HG03558 (cell line): ENCODE measurements at regions not wholly inside any gene's neighbourhood (a gene's known extent, or its start where the extent isn't known, plus 50 kb on each side); places are given as distances from the start of the nearest gene placed in this dataset.
"Not testable (repeated sequence)": the region's sequence is repeated elsewhere in the genome, so short reads cannot be mapped to it uniquely, and the experiment has no call there.

ENCODE experiments used
- ATAC-seq: cut with Tn5 transposase; IDR thresholded peaks from one replicate; pipeline ENCODE4 v1.9.1; 2021; ENCODE audit warnings: moderate number of reproducible peaks; ENCODE audit not compliant: unreplicated experiment; ENCODE audit errors: extremely low read depth

DNA sequence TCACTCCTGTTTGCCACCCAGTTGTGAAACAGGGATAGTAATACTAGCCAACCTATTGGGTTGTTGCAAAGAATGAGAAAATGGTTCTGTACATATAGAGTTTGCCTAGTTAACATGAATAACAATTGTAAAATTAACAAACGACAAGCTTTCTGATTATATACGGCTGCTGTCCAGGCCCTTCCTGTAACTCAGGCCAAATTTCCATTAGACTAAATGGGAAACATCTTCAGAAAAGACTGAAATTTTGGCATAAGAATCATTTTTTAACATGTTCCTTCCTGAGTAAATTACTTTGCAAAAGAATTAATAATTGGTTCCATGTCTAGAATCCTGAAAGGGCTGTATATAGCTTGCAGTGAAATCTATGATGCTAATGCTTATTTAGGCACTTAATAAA is 117.7 kb upstream of the SATB2 start:
- ATAC-seq = no peak

DNA sequence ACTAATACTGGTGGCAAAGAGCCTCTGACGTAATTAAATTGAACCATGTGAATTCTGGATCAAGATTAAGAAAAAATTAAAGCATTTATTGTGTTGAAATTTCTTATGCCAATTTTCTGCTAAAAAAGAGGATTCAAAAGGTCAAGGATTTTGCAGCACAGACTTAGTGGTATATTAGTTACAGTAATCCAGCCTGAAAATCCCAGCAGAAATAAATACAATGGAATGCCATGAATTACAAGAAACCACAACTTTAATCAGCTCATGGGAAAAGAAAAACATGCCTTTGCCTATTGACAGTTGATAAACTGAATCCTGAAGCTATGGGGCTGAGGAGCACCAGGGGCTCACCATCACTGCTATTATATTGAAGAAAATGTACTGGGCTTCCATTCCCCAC is 114.8 kb upstream of the SATB2 start:
- ATAC-seq = no peak

GRCh38 chr2:199570934-199571333 is 113.2 kb upstream of the SATB2 start:
- no peak for ATAC-seq

DNA sequence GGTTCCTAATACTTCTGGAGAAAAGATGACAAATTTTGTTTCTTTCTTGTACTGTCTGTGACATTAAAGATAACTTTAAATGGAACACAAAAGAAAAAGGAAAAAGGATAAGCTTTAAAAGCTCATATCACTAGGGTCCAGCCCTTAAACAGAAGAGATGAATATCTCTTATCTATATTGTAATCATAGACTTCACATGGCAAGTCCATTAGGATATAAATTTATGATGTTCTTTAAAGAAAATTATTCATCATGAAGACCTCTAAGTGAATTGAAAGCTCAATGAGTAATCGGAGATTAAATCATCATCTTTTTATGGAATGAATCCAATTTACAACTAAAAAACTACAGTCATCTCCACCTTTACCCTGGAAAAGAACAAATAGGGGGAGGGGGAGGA is 111.6 kb upstream of the SATB2 start:
- no peak for ATAC-seq

DNA sequence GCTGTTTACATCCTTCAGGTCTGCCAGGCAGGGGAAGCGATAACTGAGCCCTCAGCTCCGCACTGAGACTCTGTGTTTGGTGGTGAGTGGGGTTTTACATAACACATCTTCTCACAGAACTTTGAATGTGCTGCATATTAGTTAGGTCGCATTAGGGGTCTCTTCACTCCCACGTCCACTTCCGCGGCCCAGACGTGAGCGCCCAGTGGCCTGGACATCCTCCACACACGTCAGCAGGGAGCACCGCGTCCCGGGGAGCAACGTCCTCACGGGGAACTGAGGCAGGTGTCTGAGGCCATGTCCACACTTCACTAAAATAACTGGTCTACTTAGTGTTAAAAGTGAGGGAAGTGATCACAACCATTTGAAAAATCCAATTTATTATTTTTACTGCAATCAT is 100.4 kb upstream of the SATB2 start:
- no peak for ATAC-seq

GRCh38 chr2:199556527-199557285 is 99.0 kb upstream of the SATB2 start:
- no peak for ATAC-seq

- ATAC-seq = no peak
Measured at GRCh38 chr2:199554026-199554425, 96.3 kb upstream of the SATB2 start.

- ATAC-seq = no peak
Measured at GRCh38 chr2:199552141-199552540, 94.4 kb upstream of the SATB2 start.

DNA sequence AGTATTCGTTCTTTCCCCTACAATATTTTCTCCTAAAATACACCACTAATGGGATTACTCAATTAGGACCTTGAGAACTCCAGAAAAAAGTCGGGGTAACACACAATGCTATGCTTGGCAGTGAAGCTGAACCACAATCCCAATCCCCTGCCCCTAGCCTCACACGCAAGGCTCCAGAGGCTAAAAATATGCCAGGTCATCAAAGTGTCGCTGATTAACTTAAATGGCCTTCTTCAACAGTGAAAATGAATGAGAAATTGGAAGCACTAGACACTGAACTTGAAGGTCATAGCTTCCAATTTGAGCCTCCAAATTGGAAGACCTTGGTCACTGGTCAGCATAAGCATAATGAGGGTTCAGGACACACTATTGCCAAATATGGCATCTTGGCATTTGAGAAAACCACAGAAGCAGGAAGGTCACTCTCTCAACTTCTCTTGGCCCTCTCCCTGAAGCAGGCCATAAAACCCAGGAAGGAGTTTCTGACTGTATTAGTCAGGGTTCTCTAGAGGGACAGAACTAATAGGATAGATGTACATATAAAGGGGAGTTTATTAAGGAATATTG is 86.0 kb upstream of the SATB2 start:
- ATAC-seq = no peak

DNA sequence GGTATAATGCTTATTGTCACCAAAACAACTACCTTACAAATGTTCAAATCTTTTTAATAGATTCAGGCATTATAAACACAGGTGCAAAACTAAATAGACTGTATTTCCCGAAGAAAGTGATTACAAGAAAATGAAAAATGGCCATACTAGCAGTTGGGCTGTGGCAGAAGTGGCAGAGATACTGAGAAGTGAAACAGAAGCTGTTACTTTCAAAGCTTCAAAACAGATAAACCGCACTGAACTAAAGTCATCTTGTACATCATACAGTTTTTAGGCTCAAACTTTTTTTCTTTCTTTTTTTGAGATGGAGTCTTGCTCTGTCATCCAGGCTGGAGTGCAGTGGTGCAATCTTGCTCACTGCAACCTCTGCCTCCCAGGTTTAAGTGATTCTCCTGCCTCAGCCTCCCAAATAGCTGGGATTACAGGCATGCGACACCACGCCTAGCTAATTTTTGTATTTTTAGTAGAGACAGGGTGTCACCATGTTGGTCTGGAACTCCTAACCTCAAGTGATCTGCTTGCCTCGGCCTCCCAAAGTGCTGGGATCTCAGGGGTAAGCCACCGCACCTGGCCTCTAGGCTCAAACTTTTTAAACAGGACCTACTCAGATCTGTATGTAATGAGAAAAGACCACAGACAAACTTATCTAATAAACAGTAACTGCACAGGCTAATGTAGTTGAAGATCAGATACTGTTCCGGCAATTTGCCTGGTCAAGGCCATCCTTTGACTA is 77.9 kb upstream of the SATB2 start:
- ATAC-seq = no peak

- not testable (repeated sequence) for ATAC-seq
Measured at GRCh38 chr2:199533873-199534272, 76.1 kb upstream of the SATB2 start.

DNA sequence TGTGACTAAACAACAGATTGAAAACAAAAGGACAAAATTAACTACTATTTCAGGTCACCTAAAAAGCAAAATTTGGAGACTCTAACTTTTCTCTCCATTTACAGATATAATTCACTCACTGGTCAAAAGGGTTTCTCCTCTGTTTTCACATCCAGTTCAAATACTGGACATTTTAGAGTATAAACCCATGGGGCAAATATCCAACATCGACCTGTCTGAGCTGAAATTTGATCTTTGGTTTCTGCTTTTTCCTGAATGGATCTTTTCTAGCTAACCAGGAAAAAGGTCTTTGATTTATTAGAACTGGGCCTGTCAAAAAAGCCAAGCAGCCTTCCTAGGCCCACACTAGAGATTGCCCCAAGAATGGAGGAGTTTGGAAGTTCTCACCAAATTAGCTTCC is 69.3 kb upstream of the SATB2 start:
- ATAC-seq = no peak

DNA sequence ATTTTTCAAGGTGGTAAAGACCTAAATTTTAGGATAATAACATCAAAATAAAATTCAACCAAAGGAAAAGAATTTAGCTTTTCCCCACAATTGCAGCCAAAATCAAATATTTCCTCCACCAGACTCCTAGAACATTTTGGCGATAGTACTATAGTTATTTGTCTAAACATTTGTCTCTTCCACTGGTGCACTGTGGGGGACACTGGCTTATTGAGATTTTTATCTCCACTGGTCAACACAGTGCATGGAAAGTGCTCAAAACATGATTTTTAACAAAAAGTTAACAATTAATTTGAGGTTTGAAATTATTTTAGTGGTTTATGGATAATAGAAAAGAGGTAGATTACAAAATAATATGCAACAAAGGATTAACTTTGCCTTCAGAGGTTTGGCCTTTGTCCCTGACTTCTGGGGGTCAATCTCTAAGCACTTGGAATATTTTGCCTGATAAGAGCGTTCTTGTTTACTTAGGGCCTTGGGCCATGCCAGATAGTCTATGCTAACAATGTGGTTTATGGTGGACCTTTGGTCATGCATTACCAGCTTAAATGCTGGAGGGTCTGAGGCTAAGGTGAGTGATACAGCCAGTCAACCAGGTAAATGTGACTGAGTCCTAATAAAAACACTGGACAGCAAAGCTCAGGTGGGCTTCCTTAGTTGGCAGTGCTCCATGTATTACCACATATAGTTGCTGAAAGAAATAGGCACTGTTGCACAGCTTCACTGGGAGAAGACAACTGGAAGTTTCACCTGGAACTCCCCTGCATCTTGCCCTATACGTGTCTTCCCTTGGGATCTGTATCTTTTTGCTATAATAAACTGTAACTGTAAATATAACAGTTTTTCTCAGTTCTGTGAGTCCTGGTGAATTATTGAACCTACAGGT is 67.2 kb upstream of the SATB2 start:
- ATAC-seq = no peak

DNA sequence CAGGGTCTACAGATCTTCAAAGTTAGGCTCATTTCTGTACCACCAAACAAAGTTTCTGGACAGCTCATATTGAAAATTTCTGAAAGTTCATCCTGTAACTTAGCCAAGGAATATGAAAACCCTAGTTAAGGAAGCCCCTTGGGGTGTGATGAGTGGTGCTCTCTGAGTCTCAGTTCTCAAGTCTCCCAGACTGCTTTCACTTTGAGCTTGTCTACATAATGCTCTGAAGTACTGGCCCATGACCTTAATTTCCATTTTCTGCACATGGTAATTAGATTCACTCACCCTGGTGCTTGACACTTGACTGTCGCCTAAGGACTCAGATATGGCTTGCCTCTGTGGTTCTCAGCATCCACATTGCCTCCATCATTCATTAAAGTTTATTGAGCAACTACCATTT is 51.7 kb upstream of the SATB2 start:
- ATAC-seq = peak; percentile 83
